Astrocyte of the cerebellum (primary cell): ENCODE measurements at regions not wholly inside any gene's neighbourhood (a gene's known extent, or its start where the extent isn't known, plus 50 kb on each side); places are given as distances from the start of the nearest gene placed in this dataset.

Experiments used
- DNase-seq: peaks from one replicate; pipeline ENCODE4 v3.0.0-alpha.2; 2011; ENCODE audit warnings: low read depth
- H3K4me3 ChIP-seq: 2 replicates; pipeline ENCODE4 v1.5.1; 2011; ENCODE audit warnings: mild to moderate bottlenecking, low read depth, low read length, moderate library complexity
- in situ Hi-C: cut with HindIII; loops from 2 replicates; pipeline ENCODE4 v1.10.0; 2017; ENCODE audit warnings: low sequenced_read_pairs
- TF ChIP-seq, protein P1 (sequence below): IDR thresholded peaks from 2 replicates; pipeline ENCODE4 v1.5.1; 2012; ENCODE audit warnings: low read length, low read depth, moderate library complexity, mild to moderate bottlenecking; ENCODE audit errors: missing control alignments

DNA sequence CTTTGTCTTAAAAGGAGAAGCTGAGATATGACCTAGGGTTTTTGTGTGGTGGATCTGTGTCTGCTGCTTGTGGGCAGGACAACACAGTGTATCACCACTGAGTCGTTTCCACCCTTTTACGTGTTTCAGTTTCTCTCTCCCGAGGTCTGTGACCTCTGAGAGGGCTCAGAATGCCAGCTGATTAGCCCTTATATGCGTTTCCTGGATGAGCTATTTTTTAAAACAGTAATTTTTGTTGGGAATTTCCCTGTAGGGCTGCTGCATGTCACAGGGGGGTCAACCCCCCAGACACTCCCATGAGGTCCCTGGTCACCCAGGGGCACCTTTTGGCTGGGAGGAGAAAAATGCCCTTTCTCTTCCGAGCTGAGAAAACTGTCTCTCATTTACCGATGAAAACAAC, 170.4 kb upstream of the CASK start:
- in situ Hi-C loops: no loop called here
- no peak for DNase-seq
- no peak overlapping the region for H3K4me3 ChIP-seq
- TF ChIP-seq, protein P1, sequence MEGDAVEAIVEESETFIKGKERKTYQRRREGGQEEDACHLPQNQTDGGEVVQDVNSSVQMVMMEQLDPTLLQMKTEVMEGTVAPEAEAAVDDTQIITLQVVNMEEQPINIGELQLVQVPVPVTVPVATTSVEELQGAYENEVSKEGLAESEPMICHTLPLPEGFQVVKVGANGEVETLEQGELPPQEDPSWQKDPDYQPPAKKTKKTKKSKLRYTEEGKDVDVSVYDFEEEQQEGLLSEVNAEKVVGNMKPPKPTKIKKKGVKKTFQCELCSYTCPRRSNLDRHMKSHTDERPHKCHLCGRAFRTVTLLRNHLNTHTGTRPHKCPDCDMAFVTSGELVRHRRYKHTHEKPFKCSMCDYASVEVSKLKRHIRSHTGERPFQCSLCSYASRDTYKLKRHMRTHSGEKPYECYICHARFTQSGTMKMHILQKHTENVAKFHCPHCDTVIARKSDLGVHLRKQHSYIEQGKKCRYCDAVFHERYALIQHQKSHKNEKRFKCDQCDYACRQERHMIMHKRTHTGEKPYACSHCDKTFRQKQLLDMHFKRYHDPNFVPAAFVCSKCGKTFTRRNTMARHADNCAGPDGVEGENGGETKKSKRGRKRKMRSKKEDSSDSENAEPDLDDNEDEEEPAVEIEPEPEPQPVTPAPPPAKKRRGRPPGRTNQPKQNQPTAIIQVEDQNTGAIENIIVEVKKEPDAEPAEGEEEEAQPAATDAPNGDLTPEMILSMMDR: no peak

DNA sequence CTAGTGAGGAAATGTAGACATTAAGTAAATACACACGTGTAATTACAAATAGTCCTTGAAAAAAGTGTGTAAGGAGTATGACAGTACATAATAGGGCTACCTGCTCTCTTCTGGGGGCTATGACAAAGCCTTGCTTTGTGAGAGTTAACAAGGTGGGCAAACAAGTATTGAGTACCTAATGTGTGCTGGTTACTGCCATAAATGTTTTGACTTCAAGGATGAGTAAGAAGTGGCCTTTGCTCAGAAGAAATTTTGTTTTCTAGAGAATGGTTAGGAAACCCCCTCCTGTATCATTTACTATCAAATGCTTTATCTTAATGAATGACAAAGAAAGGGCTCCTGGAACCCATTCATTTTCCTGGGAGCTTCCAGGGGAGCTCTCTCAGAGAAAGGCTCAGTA, 167.0 kb upstream of the CASK start:
- DNase-seq: no peak
- in situ Hi-C loops: no loop called here
- TF ChIP-seq, protein P1: no peak
- H3K4me3 ChIP-seq: no peak overlapping the region

GRCh38 chrX:42089031-42089430, 165.7 kb upstream of the CASK start:
- H3K4me3 ChIP-seq: no peak overlapping the region
- TF ChIP-seq, protein P1: no peak
- no peak for DNase-seq
- in situ Hi-C loops: no loop called here

GRCh38 chrX:42087960-42088359, 164.6 kb upstream of the CASK start:
- TF ChIP-seq, protein P1: no peak
- in situ Hi-C loops: no loop called here
- H3K4me3 ChIP-seq: no peak overlapping the region
- DNase-seq: no peak

DNA sequence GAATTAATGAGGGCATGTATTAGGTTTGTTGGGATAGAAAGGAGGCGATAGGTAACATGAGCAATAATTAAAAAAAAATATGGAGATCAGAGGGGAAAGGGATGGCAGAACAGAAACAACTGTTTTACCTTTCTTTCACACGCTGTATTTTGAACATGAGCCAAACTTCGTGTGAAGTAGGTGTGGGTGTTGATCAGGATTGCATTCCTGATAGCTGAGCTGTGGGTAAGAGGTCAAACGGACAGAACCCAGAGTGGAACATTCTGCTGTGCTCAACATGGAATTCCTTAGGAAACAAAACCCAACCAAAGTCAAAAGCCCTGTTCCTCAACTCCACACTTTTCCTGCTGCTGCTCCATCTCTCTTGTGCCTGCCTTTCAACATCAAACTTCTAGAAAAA, 162.5 kb upstream of the CASK start:
- in situ Hi-C loops: no loop called here
- TF ChIP-seq, protein P1: no peak
- no peak for DNase-seq
- H3K4me3 ChIP-seq: no peak overlapping the region

- no peak for DNase-seq
- TF ChIP-seq, protein P1: no peak
- in situ Hi-C loops: no loop called here
- H3K4me3 ChIP-seq: no peak overlapping the region
These were observed 156.6 kb upstream of the CASK start for GRCh38 chrX:42079968-42080367.

GRCh38 chrX:42077675-42078074, 154.3 kb upstream of the CASK start:
- DNase-seq: no peak
- in situ Hi-C loops: no loop called here
- H3K4me3 ChIP-seq: no peak overlapping the region
- TF ChIP-seq, protein P1: no peak
